HEK293 (cell line): ENCODE measurements at regions not wholly inside any gene's neighbourhood (a gene's known extent, or its start where the extent isn't known, plus 50 kb on each side); places are given as distances from the start of the nearest gene placed in this dataset.

Experiments used
- WT1 ChIP-seq: fragments of 450-650 bp; formaldehyde crosslinking; IDR thresholded peaks from 2 replicates; pipeline ENCODE4 v1.5.1; 2016; ENCODE audit warnings: missing biosample characterization, missing genetic modification characterization
- ZBTB7A ChIP-seq: fragments of 450-650 bp; formaldehyde crosslinking; IDR thresholded peaks from 2 replicates; pipeline ENCODE4 v1.5.1; 2016; ENCODE audit warnings: low read depth, missing biosample characterization, missing genetic modification characterization
- ZNF132 ChIP-seq: fragments of 450-650 bp; formaldehyde crosslinking; IDR thresholded peaks from 2 replicates; pipeline ENCODE4 v1.5.1; 2017; ENCODE audit warnings: missing biosample characterization, missing genetic modification characterization, borderline replicate concordance
- ZNF629 ChIP-seq: fragments of 450-650 bp; formaldehyde crosslinking; IDR thresholded peaks from 2 replicates; pipeline ENCODE4 v1.5.1; 2017; ENCODE audit warnings: missing biosample characterization, missing genetic modification characterization
- ZNF785 ChIP-seq: fragments of 450-650 bp; formaldehyde crosslinking; IDR thresholded peaks from 2 replicates; pipeline ENCODE4 v1.5.1; 2016; ENCODE audit warnings: missing biosample characterization, missing genetic modification characterization

- TF ChIP-seq ZNF785 (tag by site-specific recombination) (no peak), WT1 (tag by site-specific recombination) (no peak), ZNF629 (no peak), ZBTB7A (no peak), ZNF132 (no peak)
Measured at GRCh38 chr2:149849591-149849990, 262.0 kb upstream of the MMADHC start.
